ENCODE measurements at regions not wholly inside any gene's neighbourhood (a gene's known extent, or its start where the extent isn't known, plus 50 kb on each side); places are given as distances from the start of the nearest gene placed in this dataset.

GRCh38 chr6:8589941-8590729 lies 154.8 kb upstream of the SLC35B3 start:
- no peak for DNase-seq (ENCODE audit: low read depth)

- DNase-seq (ENCODE audit: low read depth): no peak
Observed at GRCh38 chr6:8588176-8588575, 152.8 kb upstream of the SLC35B3 start.

GRCh38 chr6:8583291-8583690 lies 147.9 kb upstream of the SLC35B3 start:
- DNase-seq (ENCODE audit: low read depth): no peak

DNA sequence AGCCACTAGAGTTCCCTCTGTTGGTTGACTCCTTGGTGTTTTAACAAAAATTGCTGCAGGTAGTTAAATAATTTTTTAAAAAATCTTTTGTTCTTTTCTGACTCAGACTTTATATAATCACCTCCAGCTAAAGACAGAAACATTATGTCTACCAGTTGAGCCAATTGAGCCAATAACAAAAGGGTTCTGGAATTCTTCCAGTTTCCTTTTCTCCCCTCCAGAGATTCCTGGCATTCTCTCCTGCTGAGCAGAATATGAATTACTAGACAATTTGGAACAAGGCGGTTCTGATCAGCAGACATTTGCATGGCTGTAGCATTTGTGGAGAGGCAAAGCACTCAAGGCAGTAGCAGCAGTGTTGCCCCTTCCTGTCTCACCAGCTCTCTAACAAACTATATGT lies 144.0 kb upstream of the SLC35B3 start:
- no peak for DNase-seq (ENCODE audit: low read depth)

DNA sequence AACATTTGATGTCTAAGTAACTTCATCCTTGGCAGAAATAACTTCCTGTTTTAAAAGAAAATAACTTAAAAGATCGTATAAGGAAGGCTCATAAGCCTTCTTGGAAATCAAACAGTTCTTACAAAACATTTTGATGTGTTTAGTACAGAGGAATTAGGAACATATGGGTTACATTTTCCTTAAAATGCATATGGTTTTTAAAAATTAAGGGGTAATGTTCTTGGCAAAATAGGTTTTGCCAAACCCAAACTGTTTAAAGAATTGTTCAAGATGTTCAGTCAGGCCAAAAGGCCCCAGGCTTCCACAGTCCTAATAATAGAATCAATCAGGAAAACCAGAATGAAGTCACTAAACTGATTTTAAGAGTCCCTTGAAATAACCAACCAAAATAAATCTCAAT lies 142.7 kb upstream of the SLC35B3 start:
- no peak for DNase-seq (ENCODE audit: low read depth)

GRCh38 chr6:8574749-8575468 lies 139.6 kb upstream of the SLC35B3 start:
- DNase-seq (ENCODE audit: low read depth): no peak

DNA sequence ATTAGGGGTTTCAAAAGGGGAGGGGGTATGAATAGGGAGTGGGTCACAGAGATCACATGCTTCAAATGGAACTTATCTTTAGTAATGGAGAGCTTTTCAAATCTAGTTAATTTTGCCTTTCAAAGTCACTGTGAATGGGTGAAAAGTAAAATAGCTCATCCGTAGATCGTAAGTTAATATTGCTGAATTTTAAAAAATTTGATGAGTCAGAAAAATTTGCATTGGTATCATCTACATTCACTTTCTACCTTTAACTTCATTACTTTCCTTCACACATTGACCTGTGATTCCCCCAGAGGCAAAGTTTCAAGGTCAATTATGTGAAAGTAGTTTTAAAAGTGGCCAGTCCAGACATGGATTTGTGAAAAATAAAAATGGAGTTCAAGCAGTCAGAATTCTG lies 139.0 kb upstream of the SLC35B3 start:
- no peak for DNase-seq (ENCODE audit: low read depth)

GRCh38 chr6:8570256-8570920 lies 135.0 kb upstream of the SLC35B3 start:
- DNase-seq (ENCODE audit: low read depth): no peak

GRCh38 chr6:8562125-8562524 lies 126.8 kb upstream of the SLC35B3 start:
- DNase-seq (ENCODE audit: low read depth): no peak

GRCh38 chr6:8558953-8559352 lies 123.6 kb upstream of the SLC35B3 start:
- DNase-seq (ENCODE audit: low read depth): no peak

GRCh38 chr6:8557014-8557748 lies 121.8 kb upstream of the SLC35B3 start:
- no peak for DNase-seq (ENCODE audit: low read depth)

DNA sequence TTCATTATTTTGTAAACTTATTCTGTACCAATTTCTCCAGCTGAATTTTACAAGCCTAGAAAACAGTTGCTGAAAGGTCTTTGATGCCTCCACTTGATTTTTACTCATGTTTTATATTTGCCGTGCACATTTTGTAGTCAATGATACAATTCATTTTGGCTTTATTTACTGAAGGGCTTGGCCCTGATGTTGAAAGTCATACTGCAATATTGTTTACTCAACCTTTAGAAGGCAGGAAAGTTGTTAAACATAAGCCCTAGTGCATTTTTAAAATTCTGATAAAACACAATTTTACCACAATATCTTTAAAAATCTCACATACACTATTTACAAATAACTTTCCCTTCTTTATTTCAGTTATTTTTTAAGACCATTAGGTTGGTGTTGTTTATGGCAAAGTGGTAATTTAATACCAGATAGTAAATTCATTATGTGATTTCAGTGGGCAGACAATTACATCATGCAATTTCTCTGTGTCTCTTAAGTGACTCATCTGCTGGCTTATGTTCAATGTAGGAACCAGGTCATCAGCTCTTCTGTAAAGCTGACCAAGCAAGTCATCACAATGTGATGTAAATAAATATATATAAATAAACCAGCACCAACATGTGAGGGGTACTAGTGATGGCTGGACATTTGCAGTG lies 121.1 kb upstream of the SLC35B3 start:
- DNase-seq (ENCODE audit: low read depth): no peak

GRCh38 chr6:8551993-8552392 lies 116.6 kb upstream of the SLC35B3 start:
- DNase-seq (ENCODE audit: low read depth): no peak

DNA sequence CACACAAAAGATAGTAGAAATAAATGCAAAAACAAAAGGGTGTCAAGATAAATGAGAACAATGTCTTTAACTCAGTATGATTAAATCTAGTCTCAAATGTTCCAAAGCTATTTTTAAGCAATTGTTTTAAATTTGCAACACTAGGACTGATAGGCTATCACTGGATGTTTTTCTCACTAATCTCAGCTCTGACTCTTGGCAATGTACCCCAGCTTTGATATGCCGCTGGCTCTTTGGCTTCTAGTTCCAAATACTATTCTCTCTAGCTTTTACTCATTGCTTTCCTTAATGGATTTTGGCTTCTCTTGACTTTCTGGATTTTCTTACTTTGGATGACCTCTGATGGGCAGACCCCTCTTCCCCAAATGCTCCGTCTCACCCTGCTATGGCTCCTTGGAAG lies 116.0 kb upstream of the SLC35B3 start:
- no peak for DNase-seq (ENCODE audit: low read depth)

DNA sequence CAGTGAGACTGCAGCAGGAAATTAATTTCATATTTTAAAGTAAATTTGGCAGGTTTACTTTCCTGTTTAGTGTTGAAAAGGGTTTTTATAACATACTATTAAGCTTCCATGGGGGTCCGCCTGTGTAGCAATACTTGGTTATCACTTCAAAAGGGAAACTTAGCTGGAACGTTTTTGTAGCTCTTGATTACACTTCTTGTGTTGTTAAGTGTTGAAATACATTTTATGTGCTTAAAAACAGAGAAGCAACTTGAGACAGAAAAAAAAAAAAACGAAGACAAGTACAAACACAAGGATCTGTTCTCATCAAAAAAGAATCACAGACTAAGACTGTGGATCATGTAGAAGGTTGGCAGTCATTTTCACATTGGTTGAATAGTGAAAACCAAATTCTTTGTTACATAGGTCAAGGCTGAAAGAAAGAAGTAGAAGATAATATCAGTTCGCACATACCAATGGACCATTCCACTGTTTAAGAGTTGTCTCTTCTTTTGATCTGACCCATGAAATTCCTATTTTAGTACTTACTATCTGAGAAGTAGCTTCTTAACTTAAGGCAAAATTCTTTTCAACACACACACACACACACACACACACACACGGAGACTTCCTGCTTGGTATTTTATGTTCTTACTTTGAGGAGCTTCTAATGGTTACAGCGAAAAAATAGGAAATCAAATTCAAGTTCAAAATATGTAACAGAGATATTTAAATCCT lies 113.9 kb upstream of the SLC35B3 start:
- DNase-seq (ENCODE audit: low read depth): no peak

GRCh38 chr6:8546496-8546895 lies 111.2 kb upstream of the SLC35B3 start:
- no peak for DNase-seq (ENCODE audit: low read depth)

GRCh38 chr6:8545336-8545735 lies 110.0 kb upstream of the SLC35B3 start:
- no peak for DNase-seq (ENCODE audit: low read depth)

DNA sequence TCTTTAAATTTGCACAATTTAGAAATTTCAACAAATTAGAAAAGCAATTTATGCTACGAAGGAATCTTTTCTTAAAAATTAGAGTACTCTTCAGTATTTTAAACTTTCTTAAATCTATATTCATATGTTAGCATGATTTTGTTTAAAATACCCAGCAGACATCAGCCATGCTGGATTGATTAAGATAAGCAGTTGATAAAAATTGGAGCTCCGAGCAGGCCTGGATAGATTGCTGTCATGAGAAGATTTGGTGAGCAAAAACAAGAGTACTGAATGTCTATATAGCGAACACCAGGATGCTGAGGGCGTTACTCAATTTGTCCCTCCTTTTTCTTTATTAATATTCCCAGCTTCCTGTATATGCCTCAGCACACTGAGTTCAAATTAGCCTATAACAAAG lies 108.4 kb upstream of the SLC35B3 start:
- DNase-seq (ENCODE audit: low read depth): no peak

DNA sequence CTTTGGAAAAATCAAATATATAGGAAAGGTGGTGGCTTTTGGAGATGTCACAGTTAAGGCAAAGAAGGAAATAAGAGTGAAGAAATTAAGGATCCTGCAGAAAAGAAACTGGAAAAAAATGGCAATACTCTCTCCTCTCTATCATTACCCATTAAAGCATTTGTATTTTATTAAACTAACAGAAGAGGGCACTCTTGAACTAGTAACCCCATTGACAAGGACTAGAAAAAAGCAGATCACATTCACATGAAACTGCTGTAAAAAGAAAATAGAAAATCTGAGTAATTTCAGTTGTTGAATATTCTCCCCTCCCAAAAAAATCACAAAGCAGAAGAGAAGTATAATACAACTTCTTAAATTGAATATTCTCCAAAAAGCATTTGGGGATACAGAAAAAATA lies 104.1 kb upstream of the SLC35B3 start:
- no peak for DNase-seq (ENCODE audit: low read depth)

GRCh38 chr6:8536122-8536521 lies 100.8 kb upstream of the SLC35B3 start:
- DNase-seq (ENCODE audit: low read depth): no peak

- no peak for DNase-seq (ENCODE audit: low read depth)
Observed at GRCh38 chr6:8535519-8535918, 100.2 kb upstream of the SLC35B3 start.

Data from stimulated activated CD8-positive, alpha-beta memory T cell treated with anti-CD3 and anti-CD28 coated beads, Interleukin-12 subunit alpha, Interleukin-12 subunit beta, amount 100 ng/mL, for 4 hours (primary cell).